ENCODE measurements at regions not wholly inside any gene's neighbourhood (a gene's known extent, or its start where the extent isn't known, plus 50 kb on each side); places are given as distances from the start of the nearest gene placed in this dataset.

DNA sequence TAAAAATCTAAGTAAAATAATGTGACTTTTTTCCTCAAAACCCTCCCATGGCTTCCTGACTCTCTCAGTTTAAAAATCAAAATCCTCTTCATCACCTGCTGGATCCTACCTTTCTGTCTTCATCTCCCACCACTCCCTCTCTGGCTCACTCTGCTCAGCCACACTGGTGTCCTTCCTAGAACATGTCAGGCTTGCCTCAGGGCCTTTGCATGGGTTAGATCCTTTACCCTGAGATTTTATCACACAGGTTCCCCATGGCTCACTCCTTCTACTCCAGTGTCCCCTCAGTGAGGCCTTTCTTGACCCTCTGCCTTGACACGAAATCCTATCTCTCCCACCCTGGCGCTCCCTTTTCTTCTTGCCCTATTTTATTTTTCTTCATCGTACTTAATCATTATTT lies 141.8 kb downstream of the RPL22L1 start:
- DNase-seq = no peak

GRCh38 chr3:170727754-170728153 lies 141.9 kb upstream of the SLC7A14 start:
- no peak for DNase-seq

GRCh38 chr3:170726976-170727661 lies 141.2 kb upstream of the SLC7A14 start:
- DNase-seq = no peak

DNA sequence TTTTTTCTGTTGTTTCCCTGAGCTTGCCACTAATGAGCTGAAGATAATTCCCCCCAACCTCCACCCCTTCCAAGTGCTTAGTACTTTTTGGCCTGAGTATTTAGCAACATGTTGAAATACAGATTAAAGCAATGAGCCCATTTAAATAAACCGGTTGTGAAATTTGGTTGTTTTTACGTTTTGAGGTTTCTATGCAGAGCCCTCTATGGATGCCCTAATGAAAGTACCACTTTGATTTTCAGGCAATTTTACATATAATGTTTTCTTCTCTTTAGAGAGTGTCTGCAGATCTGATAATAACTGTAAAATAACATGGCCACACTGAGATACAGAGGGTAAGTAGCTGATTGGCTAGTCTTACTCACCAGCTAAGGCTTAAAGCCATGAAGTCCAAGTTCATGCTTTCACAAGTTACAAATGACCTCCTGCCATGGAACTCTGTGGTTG lies 139.4 kb upstream of the SLC7A14 start:
- DNase-seq = no peak

DNA sequence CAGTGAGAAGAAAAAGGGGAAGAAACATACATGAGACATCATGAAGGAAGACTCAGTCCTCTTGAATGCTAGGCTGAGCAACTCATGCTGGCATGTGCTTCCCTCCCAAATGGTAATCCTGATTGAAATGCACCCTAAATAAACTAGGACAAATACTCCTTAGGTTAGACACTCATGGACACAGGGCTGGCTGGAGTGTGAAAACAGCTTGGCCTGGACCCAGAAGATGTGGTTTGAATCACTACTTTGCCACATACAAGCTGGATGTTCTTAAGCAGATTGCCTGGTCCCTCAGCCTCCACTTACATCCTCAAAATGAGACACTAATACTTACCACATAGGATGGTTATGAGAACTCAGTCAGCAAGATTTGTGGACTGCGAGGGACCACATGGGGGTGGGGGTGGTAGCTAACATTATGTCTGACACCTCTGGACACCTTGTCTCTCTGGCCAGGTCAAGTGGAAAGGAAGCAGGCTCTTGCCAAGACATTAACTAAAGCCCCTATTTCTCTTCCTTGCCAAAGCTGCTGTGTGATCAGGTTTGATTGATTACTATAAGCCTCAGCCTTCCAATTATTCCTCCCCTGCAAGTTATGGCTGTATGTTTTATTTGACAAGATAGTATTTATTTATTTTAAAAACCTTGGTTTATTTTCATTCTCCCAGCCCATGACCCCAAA lies 138.9 kb upstream of the SLC7A14 start:
- DNase-seq = no peak

- no peak for DNase-seq
These were observed 137.4 kb upstream of the SLC7A14 start for GRCh38 chr3:170723241-170723640.

- DNase-seq = no peak
These were observed 135.7 kb upstream of the SLC7A14 start for GRCh38 chr3:170721563-170721962.

DNA sequence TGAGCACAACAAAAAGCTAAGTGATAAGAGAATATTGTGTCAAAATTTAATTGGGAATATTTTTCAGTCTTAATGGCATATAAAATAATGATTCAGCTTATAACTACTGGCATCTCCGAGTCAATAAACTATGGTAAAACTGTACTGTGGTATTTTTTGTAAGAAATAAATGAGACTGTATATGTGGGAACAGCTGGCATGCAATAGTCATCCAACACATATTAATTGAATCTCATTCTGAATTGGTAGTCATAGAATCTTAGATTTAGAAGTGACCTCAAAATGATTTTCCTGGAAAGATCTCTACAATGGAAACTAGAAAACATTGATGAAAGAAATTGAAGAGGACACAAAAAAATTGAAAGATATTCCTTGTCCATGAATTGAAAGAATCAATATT lies 133.4 kb upstream of the SLC7A14 start:
- DNase-seq = no peak

DNA sequence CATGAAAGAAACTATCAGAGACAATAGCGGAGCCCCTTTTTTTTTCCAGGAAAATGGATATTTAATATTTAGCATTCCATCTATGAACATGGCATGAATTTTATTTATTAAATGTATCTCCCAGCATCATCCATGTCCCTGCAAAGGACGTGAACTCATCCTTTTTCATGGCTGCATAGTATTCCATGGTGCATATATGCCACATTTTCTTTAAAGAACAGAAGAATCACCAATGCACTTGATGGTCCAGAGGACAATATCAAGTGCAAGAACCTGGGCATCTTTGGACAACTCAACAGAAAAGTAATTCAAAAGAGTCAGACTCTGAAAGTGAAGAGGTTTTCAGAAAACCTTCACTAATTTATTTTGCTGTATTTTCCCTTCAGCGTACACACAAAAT lies 133.0 kb upstream of the SLC7A14 start:
- no peak for DNase-seq

GRCh38 chr3:170717410-170718402 lies 131.8 kb upstream of the SLC7A14 start:
- DNase-seq = no peak

- no peak for DNase-seq
These were observed 130.4 kb upstream of the SLC7A14 start for GRCh38 chr3:170716172-170716805.

GRCh38 chr3:170714562-170715535 lies 129.0 kb upstream of the SLC7A14 start:
- DNase-seq = no peak

- DNase-seq = no peak
These were observed 128.2 kb upstream of the SLC7A14 start for GRCh38 chr3:170714122-170714521.

- DNase-seq = no peak
These were observed 127.8 kb upstream of the SLC7A14 start for GRCh38 chr3:170713653-170714052.

- DNase-seq = no peak
These were observed 126.9 kb upstream of the SLC7A14 start for GRCh38 chr3:170712798-170713197.

GRCh38 chr3:170712336-170712735 lies 126.5 kb upstream of the SLC7A14 start:
- DNase-seq = no peak

DNA sequence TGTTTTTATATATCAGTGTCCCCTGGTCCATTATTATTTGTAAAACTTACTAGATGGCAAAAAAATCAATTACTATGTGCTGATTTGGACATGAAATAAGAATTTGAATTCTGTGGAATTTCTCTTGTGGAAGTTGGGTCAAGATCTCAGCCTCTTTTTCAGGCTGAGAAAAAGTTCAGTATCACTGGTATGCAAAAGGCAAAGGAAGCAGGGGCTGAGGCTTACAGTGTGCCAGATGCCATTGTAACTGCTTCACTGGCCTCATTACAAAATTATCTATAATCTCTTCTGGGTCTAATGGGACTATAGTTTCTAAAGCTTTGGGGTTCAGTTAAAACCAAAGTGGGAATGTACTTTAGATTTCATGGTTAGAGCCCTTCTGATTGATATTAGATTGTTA lies 125.9 kb upstream of the SLC7A14 start:
- DNase-seq = no peak

DNA sequence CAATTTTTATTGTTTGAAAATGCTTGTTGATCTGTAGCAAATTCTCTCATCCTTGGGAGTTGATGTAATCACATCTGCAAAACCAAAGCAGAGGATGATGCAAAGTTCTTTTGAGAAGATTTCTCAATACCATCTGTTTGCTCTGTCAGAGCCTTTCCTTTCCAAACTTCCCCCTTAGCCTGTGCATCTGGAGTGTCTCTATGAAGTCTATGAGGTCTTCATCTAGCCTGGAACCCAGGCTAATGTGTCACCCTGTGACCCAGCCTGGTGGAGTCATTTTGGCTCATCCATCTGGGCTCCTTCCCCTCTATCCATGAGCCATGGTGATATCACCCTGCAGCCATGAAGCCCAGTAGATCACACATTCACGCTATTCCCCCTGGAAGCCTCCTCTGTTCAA lies 123.2 kb upstream of the SLC7A14 start:
- DNase-seq = no peak

DNA sequence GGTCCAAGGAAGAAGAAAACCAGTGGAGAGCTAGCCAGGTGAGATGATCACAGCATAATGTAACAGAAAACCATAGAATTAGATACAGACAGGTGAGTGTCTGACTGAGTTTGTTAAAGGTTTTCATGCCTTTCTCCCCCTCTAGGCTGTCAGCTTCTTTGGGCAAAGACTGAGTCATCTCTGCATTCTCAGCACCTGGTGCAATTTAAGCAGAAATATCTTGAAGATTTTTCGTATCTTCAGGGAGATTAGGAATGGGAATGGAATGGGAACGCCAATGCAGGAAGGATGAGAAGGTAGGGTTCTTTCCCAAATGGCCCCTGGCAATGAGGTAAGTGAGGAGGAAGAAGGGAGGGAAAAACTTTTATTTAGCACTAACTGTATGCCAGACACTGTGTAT lies 122.0 kb upstream of the SLC7A14 start:
- no peak for DNase-seq

DNA sequence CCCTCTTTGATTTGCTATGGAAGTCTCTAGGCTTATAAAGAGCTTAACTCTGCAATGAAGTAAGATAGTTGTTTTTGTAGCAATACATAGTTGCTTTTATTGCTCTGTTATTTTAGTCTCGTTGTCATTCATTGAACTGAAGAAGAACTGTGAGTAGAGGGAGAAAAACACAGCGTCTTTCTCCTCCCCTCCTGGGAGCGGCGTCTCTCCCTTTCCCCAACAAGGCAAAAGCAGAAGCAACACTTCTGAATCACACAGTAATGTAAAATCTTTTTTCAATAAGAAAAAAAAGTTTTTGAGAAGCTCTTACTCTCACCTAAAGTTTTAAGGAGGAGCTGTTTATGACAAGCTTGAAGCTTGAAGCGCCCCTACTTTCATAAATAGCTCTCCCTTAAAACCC lies 119.3 kb upstream of the SLC7A14 start:
- no peak for DNase-seq

- DNase-seq = no peak
These were observed 117.3 kb upstream of the SLC7A14 start for GRCh38 chr3:170703121-170703588.
